ENCODE measurements at regions not wholly inside any gene's neighbourhood (a gene's known extent, or its start where the extent isn't known, plus 50 kb on each side); places are given as distances from the start of the nearest gene placed in this dataset.
A peak's percentile ranks its signal among the peaks of the same experiment; 100 is the strongest.

GRCh38 chr4:54498661-54499111, 159.1 kb upstream of the KIT start:
- peak; percentile 89 for DNase-seq (ENCODE audit: low read depth)
- TF ChIP-seq CTCF (IDR thresholded peaks at IDR 0.05; ENCODE audit: insufficient read depth, low read depth, low read length, missing control alignments), result no peak
- H3K4me3 ChIP-seq (ENCODE audit: low read length), result no peak overlapping the region

GRCh38 chr4:54499308-54500074, 158.3 kb upstream of the KIT start:
- peak; percentile 58 for DNase-seq (ENCODE audit: low read depth)
- no peak for TF ChIP-seq CTCF (IDR thresholded peaks at IDR 0.05; ENCODE audit: insufficient read depth, low read depth, low read length, missing control alignments)
- no peak overlapping the region for H3K4me3 ChIP-seq (ENCODE audit: low read length)

- no peak for DNase-seq (ENCODE audit: low read depth)
- TF ChIP-seq CTCF (IDR thresholded peaks at IDR 0.05; ENCODE audit: insufficient read depth, low read depth, low read length, missing control alignments), result no peak
- H3K4me3 ChIP-seq (ENCODE audit: low read length), result no peak overlapping the region
Observed at GRCh38 chr4:54505362-54505761, 152.4 kb upstream of the KIT start.

GRCh38 chr4:54505996-54506395, 151.8 kb upstream of the KIT start:
- H3K4me3 ChIP-seq (ENCODE audit: low read length), result no peak overlapping the region
- DNase-seq (ENCODE audit: low read depth), result no peak
- no peak for TF ChIP-seq CTCF (IDR thresholded peaks at IDR 0.05; ENCODE audit: insufficient read depth, low read depth, low read length, missing control alignments)

GRCh38 chr4:54509057-54509456, 148.7 kb upstream of the KIT start:
- DNase-seq (ENCODE audit: low read depth), result no peak
- H3K4me3 ChIP-seq (ENCODE audit: low read length), result no peak overlapping the region

GRCh38 chr4:54513204-54513603, 144.6 kb upstream of the KIT start:
- TF ChIP-seq CTCF (IDR thresholded peaks at IDR 0.05; ENCODE audit: insufficient read depth, low read depth, low read length, missing control alignments), result no peak
- peak; percentile 94 for DNase-seq (ENCODE audit: low read depth)
- no peak overlapping the region for H3K4me3 ChIP-seq (ENCODE audit: low read length)

More at GRCh38 chr4:54509057-54509456, 148.7 kb upstream of the KIT start:
- no peak for TF ChIP-seq CTCF (IDR thresholded peaks at IDR 0.05; ENCODE audit: insufficient read depth, low read depth, low read length, missing control alignments)

- H3K4me3 ChIP-seq (ENCODE audit: low read length), result no peak overlapping the region
- no peak for TF ChIP-seq CTCF (IDR thresholded peaks at IDR 0.05; ENCODE audit: insufficient read depth, low read depth, low read length, missing control alignments)
- no peak for DNase-seq (ENCODE audit: low read depth)
Observed at GRCh38 chr4:54513741-54514140, 144.0 kb upstream of the KIT start.

Data from epithelial cell of esophagus (primary cell).